ENCODE measurements at regions not wholly inside any gene's neighbourhood (a gene's known extent, or its start where the extent isn't known, plus 50 kb on each side); places are given as distances from the start of the nearest gene placed in this dataset.

- DNase-seq (ENCODE audit: low read depth) (no peak), FAIRE-seq (no peak)
These were observed 60.4 kb upstream of the THY1 start for GRCh38 chr11:119483341-119483880.

GRCh38 chr11:119482521-119483011 lies 59.6 kb upstream of the THY1 start:
- DNase-seq (ENCODE audit: low read depth) (no peak), FAIRE-seq (no peak)
- H2AFZ ChIP-seq (ENCODE audit: low read depth, low read length), result no peak overlapping the region
- H3K27ac ChIP-seq (ENCODE audit: low read depth, low read length), result no peak overlapping the region
- H3K4me3 Mint-ChIP-seq (ENCODE audit: unreplicated experiment), result no peak overlapping the region
- H3K27me3 ChIP-seq (ENCODE audit: insufficient read depth, low read length), result peaks cover 19% of the 10 kb centered on the region
- H3K36me3 ChIP-seq (ENCODE audit: insufficient read depth, low read length), result no peaks in the 10 kb centered on the region
- no peaks in the 10 kb centered on the region for H4K20me1 ChIP-seq (ENCODE audit: insufficient read depth, low read length)
- no peaks in the 10 kb centered on the region for H3K36me3 Mint-ChIP-seq (ENCODE audit: low read depth, unreplicated experiment)
- no peak overlapping the region for H3K4me3 ChIP-seq (ENCODE audit: insufficient read depth, low read depth, low read length)
- H3K4me1 Mint-ChIP-seq (ENCODE audit: low read depth, unreplicated experiment), result peaks cover 6% of the 10 kb centered on the region
- no peak overlapping the region for H3K27ac Mint-ChIP-seq (ENCODE audit: unreplicated experiment)
- peaks cover 6% of the 10 kb centered on the region for H3K4me1 ChIP-seq (ENCODE audit: insufficient read depth, low read length)
- H3K9me3 ChIP-seq (ENCODE audit: insufficient read depth, low read depth, low read length), result no peaks in the 10 kb centered on the region
- no peak overlapping the region for H3K4me2 ChIP-seq (ENCODE audit: low read length)
- H3K79me2 ChIP-seq (ENCODE audit: insufficient read depth, low read length), result no peaks in the 10 kb centered on the region
- peaks cover 59% of the 10 kb centered on the region for H3K27me3 Mint-ChIP-seq (ENCODE audit: low read depth, unreplicated experiment)
- H3K9me3 Mint-ChIP-seq (ENCODE audit: unreplicated experiment), result no peaks in the 10 kb centered on the region
- TF ChIP-seq CTCF (IDR thresholded peaks at IDR 0.05; ENCODE audit: insufficient read depth, low read depth, low read length) (no peak), EZH2 (IDR thresholded peaks at IDR 0.05; ENCODE audit: insufficient read depth, low read length) (no peak)
- H3K9ac ChIP-seq (ENCODE audit: low read length), result no peak overlapping the region

More at GRCh38 chr11:119483341-119483880, 60.4 kb upstream of the THY1 start:
- no peak overlapping the region for H3K27ac ChIP-seq (ENCODE audit: low read depth, low read length)
- no peaks in the 10 kb centered on the region for H3K79me2 ChIP-seq (ENCODE audit: insufficient read depth, low read length)
- no peak overlapping the region for H3K4me2 ChIP-seq (ENCODE audit: low read length)
- no peaks in the 10 kb centered on the region for H4K20me1 ChIP-seq (ENCODE audit: insufficient read depth, low read length)
- TF ChIP-seq EZH2 (IDR thresholded peaks at IDR 0.05; ENCODE audit: insufficient read depth, low read length) (no peak), CTCF (IDR thresholded peaks at IDR 0.05; ENCODE audit: insufficient read depth, low read depth, low read length) (no peak)
- Mint-ChIP-seq H3K27ac (ENCODE audit: unreplicated experiment) (no peak overlapping the region), H3K4me3 (ENCODE audit: unreplicated experiment) (no peak overlapping the region), H3K9me3 (ENCODE audit: unreplicated experiment) (no peaks in the 10 kb centered on the region), H3K4me1 (ENCODE audit: low read depth, unreplicated experiment) (peaks cover 6% of the 10 kb centered on the region), H3K27me3 (ENCODE audit: low read depth, unreplicated experiment) (peaks cover 67% of the 10 kb centered on the region), H3K36me3 (ENCODE audit: low read depth, unreplicated experiment) (no peaks in the 10 kb centered on the region)
- no peak overlapping the region for H2AFZ ChIP-seq (ENCODE audit: low read depth, low read length)
- H3K9ac ChIP-seq (ENCODE audit: low read length), result no peak overlapping the region
- H3K36me3 ChIP-seq (ENCODE audit: insufficient read depth, low read length), result no peaks in the 10 kb centered on the region
- H3K4me1 ChIP-seq (ENCODE audit: insufficient read depth, low read length), result peaks cover 6% of the 10 kb centered on the region
- peaks cover 25% of the 10 kb centered on the region for H3K27me3 ChIP-seq (ENCODE audit: insufficient read depth, low read length)
- H3K9me3 ChIP-seq (ENCODE audit: insufficient read depth, low read depth, low read length), result no peaks in the 10 kb centered on the region
- H3K4me3 ChIP-seq (ENCODE audit: insufficient read depth, low read depth, low read length), result no peak overlapping the region

- H3K27ac Mint-ChIP-seq (ENCODE audit: unreplicated experiment), result no peak overlapping the region
- Histone ChIP-seq H3K36me3 (ENCODE audit: insufficient read depth, low read length) (no peaks in the 10 kb centered on the region), H3K9ac (ENCODE audit: low read length) (no peak overlapping the region), H2AFZ (ENCODE audit: low read depth, low read length) (no peak overlapping the region), H3K4me2 (ENCODE audit: low read length) (no peak overlapping the region), H4K20me1 (ENCODE audit: insufficient read depth, low read length) (no peaks in the 10 kb centered on the region), H3K79me2 (ENCODE audit: insufficient read depth, low read length) (no peaks in the 10 kb centered on the region), H3K27me3 (ENCODE audit: insufficient read depth, low read length) (peaks cover 12% of the 10 kb centered on the region), H3K27ac (ENCODE audit: low read depth, low read length) (no peak overlapping the region), H3K4me1 (ENCODE audit: insufficient read depth, low read length) (peaks cover 6% of the 10 kb centered on the region), H3K9me3 (ENCODE audit: insufficient read depth, low read depth, low read length) (no peaks in the 10 kb centered on the region), H3K4me3 (ENCODE audit: insufficient read depth, low read depth, low read length) (no peak overlapping the region)
- no peak for TF ChIP-seq CTCF (IDR thresholded peaks at IDR 0.05; ENCODE audit: insufficient read depth, low read depth, low read length)
- TF ChIP-seq EZH2 (IDR thresholded peaks at IDR 0.05; ENCODE audit: insufficient read depth, low read length), result no peak
- FAIRE-seq (no peak), DNase-seq (ENCODE audit: low read depth) (no peak)
- H3K9me3 Mint-ChIP-seq (ENCODE audit: unreplicated experiment), result no peaks in the 10 kb centered on the region
- H3K4me3 Mint-ChIP-seq (ENCODE audit: unreplicated experiment), result no peak overlapping the region
- H3K27me3 Mint-ChIP-seq (ENCODE audit: low read depth, unreplicated experiment), result peaks cover 61% of the 10 kb centered on the region
- no peaks in the 10 kb centered on the region for H3K36me3 Mint-ChIP-seq (ENCODE audit: low read depth, unreplicated experiment)
- peaks cover 6% of the 10 kb centered on the region for H3K4me1 Mint-ChIP-seq (ENCODE audit: low read depth, unreplicated experiment)
These were observed 58.9 kb upstream of the THY1 start for GRCh38 chr11:119481667-119482400.
